ENCODE measurements at regions not wholly inside any gene's neighbourhood (a gene's known extent, or its start where the extent isn't known, plus 50 kb on each side); places are given as distances from the start of the nearest gene placed in this dataset.
"Not testable (repeated sequence)": the region's sequence is repeated elsewhere in the genome, so short reads cannot be mapped to it uniquely, and the experiment has no call there.

DNA sequence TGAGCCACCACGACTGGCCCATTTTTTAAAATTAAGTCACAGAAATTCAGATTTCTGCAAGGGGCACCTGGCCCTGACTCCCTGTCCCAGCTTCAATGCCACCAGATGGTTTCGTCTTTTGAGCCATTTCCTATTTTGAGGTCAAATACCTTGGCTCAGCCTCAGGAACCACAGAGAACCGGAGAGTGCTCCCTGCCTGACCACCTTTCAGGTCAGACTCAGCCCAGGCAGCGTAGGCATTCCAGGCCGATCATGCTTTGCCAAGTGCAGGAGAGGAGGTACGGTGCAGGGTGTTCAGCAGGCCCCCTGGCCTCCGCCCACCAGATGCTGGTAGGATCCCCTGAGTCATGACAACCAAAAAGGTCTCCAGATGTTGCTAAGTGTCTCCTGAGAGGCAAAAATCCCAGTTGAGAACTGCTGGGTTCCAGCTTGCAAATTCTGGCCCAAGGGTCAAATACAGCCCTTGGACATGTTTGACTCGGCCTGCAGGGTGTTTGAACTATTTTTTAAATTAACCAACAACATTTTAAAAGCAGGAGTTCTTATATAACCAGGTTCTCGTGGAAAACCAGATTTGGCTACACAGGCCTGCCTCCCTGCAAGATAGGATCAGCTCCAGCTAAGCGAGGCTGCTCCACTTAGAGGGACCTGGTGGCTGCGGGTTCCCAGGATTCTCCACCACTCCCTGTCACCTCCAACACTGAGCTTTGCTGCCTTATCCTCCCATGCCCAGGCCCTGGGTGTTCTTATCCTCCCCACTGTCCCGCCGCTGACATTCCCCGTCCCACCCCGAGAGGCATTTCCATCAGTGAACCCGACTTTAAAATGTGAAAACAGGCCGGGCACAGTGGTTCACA is 61.9 kb upstream of the TARDBP start:
- intact Hi-C loops (cut with DNase I), result no loop called here
- no peak for DNase-seq (ENCODE audit: low spot score)

- not testable (repeated sequence) for DNase-seq (ENCODE audit: low spot score)
These were observed 61.2 kb upstream of the TARDBP start for GRCh38 chr1:10951298-10951697.

DNA sequence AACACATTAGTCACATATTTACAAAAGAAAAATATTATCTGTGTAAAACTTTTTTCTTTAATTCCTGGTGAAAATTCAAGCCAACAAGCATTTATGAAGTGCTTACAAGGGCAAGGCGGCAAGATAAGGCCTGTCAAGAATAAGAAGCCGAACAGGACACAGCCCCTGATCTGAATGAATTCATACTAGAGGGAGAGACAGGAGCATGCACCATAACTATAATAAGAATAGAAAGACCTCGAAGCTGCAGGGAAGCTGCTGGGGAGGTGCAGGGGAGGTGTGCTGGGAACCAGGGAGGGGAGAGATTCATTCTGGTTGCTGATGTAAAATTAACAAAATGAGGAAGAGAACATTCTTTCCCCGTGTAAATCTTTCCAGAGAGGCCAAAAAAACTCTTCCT is 60.5 kb upstream of the TARDBP start:
- no peak for DNase-seq (ENCODE audit: low spot score)
- intact Hi-C loops (cut with DNase I), result no loop called here

More at GRCh38 chr1:10951298-10951697, 61.2 kb upstream of the TARDBP start:
- intact Hi-C loops (cut with DNase I), result not testable (repeated sequence)

DNA sequence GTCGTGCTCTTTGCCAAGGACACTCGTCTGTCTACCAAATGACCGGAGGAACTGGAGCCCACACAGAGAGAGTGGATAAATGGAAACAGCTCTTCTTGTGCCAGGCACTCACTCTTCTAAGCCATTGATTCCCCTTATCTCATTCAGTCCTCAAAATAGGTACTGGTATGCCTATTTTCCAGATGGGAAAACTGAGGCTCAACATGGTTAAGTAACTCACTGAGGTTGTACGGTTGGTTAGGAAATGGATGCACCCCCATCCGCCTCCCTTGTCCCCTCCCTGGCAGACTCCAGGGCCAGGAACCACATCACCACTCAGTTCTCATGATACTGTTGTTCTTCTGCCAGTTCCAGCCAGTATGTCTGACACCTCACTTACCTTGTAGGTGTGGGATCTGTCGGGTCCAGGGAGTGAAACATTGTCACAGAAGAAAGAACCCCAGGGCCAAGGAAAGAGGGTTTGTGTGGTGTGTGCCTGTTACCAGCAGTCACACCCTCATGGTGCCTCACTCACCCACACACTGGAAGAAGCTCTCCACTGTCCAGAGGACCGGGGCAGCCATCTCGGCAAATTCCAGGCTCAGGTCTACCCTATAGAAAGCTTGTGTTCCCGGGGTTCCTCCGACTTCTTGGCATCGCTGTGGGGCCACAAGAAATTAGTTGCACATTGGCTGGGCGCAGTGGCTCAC is 58.8 kb upstream of the TARDBP start:
- no peak for DNase-seq (ENCODE audit: low spot score)
- intact Hi-C loops (cut with DNase I), result no loop called here

DNA sequence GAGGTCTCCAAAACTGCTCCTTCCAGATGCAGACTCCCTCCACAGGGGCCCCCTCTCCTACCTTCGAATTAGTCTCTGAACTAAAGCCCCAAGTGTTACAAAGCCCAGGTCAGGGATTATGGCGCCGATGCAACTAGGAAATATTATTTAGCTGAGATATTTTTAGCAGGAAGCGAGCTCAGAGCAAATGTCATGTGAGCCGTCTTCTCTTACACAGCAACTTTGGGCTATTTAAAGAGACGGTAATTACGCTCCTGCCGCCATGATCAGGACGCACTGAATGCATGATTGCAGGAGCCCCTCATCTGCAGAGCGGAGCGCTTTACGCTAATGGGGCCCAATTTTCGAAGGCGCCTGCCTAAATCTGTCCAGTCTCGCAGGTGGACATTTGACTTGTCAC is 55.3 kb upstream of the TARDBP start:
- intact Hi-C loops (cut with DNase I), result no loop called here
- DNase-seq (ENCODE audit: low spot score), result no peak

- intact Hi-C loops (cut with DNase I), result no loop called here
- DNase-seq (ENCODE audit: low spot score), result no peak
These were observed 53.8 kb upstream of the TARDBP start for GRCh38 chr1:10958614-10959013.

GRCh38 chr1:10960411-10961299 is 51.8 kb upstream of the TARDBP start:
- peak; percentile 88 for DNase-seq (ENCODE audit: low spot score)
- intact Hi-C loops (cut with DNase I), result no loop called here

- intact Hi-C loops (cut with DNase I), result no loop called here
- DNase-seq (ENCODE audit: low spot score), result no peak
These were observed 51.1 kb upstream of the TARDBP start for GRCh38 chr1:10961300-10961833.

DNA sequence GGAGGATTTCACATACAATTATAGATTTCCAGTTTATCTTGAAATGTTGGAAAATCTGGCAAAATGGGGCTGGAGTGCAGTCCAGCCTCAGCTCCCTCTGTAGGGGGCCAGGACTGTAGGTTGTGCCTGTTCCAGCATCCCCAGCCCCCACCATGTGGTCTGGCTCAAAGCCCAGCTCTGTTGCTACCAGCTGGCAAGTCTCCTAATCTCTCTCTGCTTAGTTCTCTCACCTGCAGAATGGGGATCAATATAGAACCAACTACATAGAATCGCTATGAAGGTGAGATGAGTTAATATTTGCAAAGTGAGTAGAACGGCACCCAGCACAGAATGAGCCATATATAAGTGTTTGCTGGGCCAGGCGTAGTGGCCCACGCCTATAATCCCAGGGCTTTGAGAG is 50.0 kb upstream of the TARDBP start:
- intact Hi-C loops (cut with DNase I), result no loop called here
- no peak for DNase-seq (ENCODE audit: low spot score)
